Nephron progenitor cell (in vitro differentiated cells): ENCODE measurements at regions not wholly inside any gene's neighbourhood (a gene's known extent, or its start where the extent isn't known, plus 50 kb on each side); places are given as distances from the start of the nearest gene placed in this dataset.
"Not testable (repeated sequence)": the region's sequence is repeated elsewhere in the genome, so short reads cannot be mapped to it uniquely, and the experiment has no call there.

Experiments used
- DNase-seq: peaks from one replicate; pipeline ENCODE4 v3.0.0; 2021
- H3K27ac Mint-ChIP-seq: 2 replicates; pipeline ENCODE4 v1.8.0; 2021; ENCODE audit warnings: mild to moderate bottlenecking, moderate library complexity, mixed read lengths
- H3K27me3 Mint-ChIP-seq: 2 replicates; pipeline ENCODE4 v1.8.0; 2021; ENCODE audit warnings: mild to moderate bottlenecking, low read depth, mixed read lengths; ENCODE audit not compliant: poor library complexity
- H3K36me3 Mint-ChIP-seq: 2 replicates; pipeline ENCODE4 v1.8.0; 2021; ENCODE audit warnings: low read depth, mixed read lengths
- H3K4me1 Mint-ChIP-seq: 2 replicates; pipeline ENCODE4 v1.8.0; 2021; ENCODE audit warnings: mixed read lengths
- H3K4me3 Mint-ChIP-seq: 2 replicates; pipeline ENCODE4 v1.8.0; 2021; ENCODE audit warnings: mild to moderate bottlenecking, moderate library complexity, mixed read lengths
- H3K9me3 Mint-ChIP-seq: 2 replicates; pipeline ENCODE4 v1.8.0; 2021; ENCODE audit warnings: mild to moderate bottlenecking, moderate library complexity, mixed read lengths
- TF ChIP-seq, protein P1 (sequence below): fragments of 200-600 bp; sonication (generic); IDR thresholded peaks from 2 replicates; pipeline ENCODE4 v1.5.0; 2021; ENCODE audit warnings: antibody characterized with exemption

DNA sequence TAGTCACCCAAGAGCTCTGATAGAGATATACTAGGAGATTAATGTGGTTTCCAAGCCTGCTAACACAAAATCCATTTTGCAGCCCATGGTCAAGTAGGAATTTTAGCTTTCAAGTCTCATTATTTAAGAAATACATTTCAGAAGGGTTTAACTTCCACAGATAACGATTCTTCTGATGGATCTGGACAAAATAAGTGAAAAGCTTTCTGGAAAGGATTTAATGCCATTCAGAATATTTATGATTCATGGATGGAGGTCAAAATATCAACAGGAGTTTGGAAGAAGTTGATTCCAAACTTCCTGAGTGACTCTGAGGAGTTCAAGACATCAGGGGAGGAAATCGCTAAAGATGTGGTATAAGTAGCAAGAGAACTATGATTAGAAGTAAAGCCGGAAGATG is 214.6 kb downstream of the ATXN7L3B start:
- no peak overlapping the region for H3K4me3 Mint-ChIP-seq
- no peak overlapping the region for H3K27ac Mint-ChIP-seq
- H3K4me1 Mint-ChIP-seq: no peaks in the 10 kb centered on the region
- peaks cover 2% of the 10 kb centered on the region for H3K36me3 Mint-ChIP-seq
- no peaks in the 10 kb centered on the region for H3K27me3 Mint-ChIP-seq
- H3K9me3 Mint-ChIP-seq: peaks cover 9% of the 10 kb centered on the region
- no peak for DNase-seq
- TF ChIP-seq, protein P1, sequence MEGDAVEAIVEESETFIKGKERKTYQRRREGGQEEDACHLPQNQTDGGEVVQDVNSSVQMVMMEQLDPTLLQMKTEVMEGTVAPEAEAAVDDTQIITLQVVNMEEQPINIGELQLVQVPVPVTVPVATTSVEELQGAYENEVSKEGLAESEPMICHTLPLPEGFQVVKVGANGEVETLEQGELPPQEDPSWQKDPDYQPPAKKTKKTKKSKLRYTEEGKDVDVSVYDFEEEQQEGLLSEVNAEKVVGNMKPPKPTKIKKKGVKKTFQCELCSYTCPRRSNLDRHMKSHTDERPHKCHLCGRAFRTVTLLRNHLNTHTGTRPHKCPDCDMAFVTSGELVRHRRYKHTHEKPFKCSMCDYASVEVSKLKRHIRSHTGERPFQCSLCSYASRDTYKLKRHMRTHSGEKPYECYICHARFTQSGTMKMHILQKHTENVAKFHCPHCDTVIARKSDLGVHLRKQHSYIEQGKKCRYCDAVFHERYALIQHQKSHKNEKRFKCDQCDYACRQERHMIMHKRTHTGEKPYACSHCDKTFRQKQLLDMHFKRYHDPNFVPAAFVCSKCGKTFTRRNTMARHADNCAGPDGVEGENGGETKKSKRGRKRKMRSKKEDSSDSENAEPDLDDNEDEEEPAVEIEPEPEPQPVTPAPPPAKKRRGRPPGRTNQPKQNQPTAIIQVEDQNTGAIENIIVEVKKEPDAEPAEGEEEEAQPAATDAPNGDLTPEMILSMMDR: no peak

DNA sequence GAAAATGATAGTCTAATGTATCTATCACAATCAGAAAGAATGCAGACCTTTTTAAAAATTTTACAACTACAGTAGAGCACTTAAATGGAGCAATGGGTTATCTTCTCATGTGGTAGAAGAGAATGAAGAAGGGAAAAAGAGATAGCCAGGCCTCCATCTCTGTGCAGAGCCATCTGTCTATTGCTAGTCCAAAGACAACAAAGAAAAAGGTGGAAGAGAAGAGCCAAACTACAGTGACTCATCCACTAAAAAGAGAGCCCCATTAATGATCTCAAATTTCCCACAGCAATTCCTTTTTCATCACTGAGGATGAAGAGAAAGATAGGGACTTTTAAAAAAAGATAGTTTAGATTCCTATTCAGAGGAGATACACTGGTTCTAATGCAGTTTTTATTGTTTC is 232.9 kb downstream of the ATXN7L3B start:
- H3K4me3 Mint-ChIP-seq: no peak overlapping the region
- no peaks in the 10 kb centered on the region for H3K9me3 Mint-ChIP-seq
- TF ChIP-seq, protein P1: no peak
- DNase-seq: no peak
- no peaks in the 10 kb centered on the region for H3K27me3 Mint-ChIP-seq
- H3K4me1 Mint-ChIP-seq: no peaks in the 10 kb centered on the region
- H3K36me3 Mint-ChIP-seq: no peaks in the 10 kb centered on the region
- H3K27ac Mint-ChIP-seq: no peak overlapping the region

DNA sequence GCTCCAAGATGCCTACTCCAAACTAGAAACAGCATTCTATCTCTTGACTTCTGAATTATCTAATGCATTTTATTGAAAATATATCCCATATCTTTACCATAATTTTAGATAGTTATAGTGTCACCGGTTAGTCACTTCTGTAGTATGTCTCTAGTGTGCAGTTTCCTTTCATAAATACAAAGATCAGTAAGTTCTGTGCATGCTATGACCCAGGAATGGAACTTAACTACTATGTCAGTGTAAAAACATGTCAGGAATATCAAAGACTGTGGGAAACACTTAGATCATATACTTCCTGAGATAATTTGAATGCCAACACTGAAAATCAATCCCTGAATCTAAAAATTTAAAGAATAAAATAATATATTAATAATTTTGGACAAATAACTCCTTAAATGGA is 237.6 kb downstream of the ATXN7L3B start:
- H3K4me3 Mint-ChIP-seq: no peak overlapping the region
- TF ChIP-seq, protein P1: no peak

DNA sequence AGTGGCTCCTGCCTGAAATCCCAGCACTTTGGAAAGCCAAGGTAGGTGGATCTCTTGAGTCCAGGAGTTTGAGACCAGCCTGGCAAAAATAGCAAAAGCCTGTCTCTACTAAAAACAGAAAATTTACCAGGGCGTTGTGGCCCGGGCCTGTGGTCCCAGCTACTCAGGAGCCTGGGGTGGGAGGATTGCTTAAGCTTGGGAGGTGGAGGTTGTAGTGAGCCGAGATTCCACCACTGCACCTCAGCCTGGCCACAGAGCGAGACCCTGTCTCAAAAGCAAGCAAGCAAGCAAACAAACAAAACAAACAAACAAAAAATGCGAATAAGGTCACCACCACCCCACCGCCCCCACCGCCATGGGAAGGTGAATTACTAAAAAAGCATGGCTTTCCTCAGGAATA is 238.7 kb downstream of the ATXN7L3B start:
- Mint-ChIP-seq H3K27ac (no peak overlapping the region), H3K36me3 (no peaks in the 10 kb centered on the region), H3K27me3 (no peaks in the 10 kb centered on the region), H3K9me3 (no peaks in the 10 kb centered on the region), H3K4me3 (no peak overlapping the region), H3K4me1 (peaks cover 7% of the 10 kb centered on the region)
- no peak for DNase-seq
- TF ChIP-seq, protein P1: no peak

More for the DNA sequence above, 237.6 kb downstream of the ATXN7L3B start:
- H3K9me3 Mint-ChIP-seq: no peaks in the 10 kb centered on the region
- H3K36me3 Mint-ChIP-seq: no peaks in the 10 kb centered on the region
- no peak overlapping the region for H3K27ac Mint-ChIP-seq
- H3K4me1 Mint-ChIP-seq: peaks cover 6% of the 10 kb centered on the region
- no peaks in the 10 kb centered on the region for H3K27me3 Mint-ChIP-seq
- no peak for DNase-seq

DNA sequence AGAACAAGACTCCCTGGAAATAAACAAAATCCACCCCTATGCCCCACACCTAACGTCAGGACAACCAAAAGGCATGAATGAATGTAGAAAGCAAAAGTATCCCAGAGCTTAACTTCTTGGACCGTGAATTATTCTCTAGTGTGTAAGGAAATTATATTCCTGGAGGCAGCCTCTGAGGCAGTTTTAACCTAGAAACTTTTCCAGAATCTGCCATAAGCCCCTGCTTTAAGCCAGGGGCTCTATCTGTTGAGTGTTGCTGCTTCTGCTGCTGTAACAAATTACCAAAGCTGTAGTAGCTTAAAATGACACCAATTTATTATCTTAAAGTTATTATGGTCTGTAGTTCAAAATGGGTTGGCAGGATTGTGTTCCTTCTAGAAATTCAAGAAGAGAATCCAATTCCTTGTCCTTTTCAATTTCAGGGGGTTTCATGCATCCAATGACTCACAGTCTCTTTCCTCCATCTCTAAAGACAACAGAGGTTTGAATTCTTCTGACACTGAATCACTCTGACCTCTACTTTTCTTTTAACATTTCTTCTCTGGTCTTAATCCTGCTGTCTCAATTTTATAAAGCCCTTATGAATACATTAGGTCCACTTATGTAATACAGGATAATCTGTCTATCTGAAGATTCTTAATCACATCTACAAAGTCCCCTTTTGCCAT is 242.7 kb downstream of the ATXN7L3B start:
- TF ChIP-seq, protein P1: no peak
- DNase-seq: no peak

DNA sequence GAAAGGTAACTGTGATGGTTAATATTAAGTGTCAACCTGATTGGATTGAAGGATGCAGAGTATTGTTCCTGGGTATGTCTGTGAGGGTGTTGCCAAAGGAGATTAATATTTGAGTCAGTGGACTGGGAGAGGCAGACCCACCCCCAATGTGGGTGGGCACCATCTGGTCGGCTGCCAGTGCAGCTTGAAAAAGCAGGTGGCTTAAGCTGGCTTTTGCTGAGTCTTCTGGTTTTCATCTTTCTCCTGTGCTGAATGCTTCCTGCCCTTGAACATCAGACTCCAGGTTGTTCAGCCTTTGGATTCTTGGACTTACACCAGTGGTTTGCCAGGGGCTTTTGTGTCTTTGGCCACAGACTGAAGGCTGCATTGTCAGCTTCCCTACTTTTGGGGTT is 243.2 kb downstream of the ATXN7L3B start:
- H3K36me3 Mint-ChIP-seq, H3K27me3 Mint-ChIP-seq, H3K9me3 Mint-ChIP-seq, H3K27ac Mint-ChIP-seq, H3K4me3 Mint-ChIP-seq, DNase-seq: not testable (repeated sequence)
- H3K4me1 Mint-ChIP-seq: peaks cover 20% of the 10 kb centered on the region

More for the DNA sequence above, 242.7 kb downstream of the ATXN7L3B start:
- H3K4me1 Mint-ChIP-seq: peaks cover 20% of the 10 kb centered on the region
- H3K27me3 Mint-ChIP-seq: no peaks in the 10 kb centered on the region
- no peaks in the 10 kb centered on the region for H3K36me3 Mint-ChIP-seq
- no peak overlapping the region for H3K27ac Mint-ChIP-seq
- H3K4me3 Mint-ChIP-seq: no peak overlapping the region
- no peaks in the 10 kb centered on the region for H3K9me3 Mint-ChIP-seq
